ENCODE measurements at regions not wholly inside any gene's neighbourhood (a gene's known extent, or its start where the extent isn't known, plus 50 kb on each side); places are given as distances from the start of the nearest gene placed in this dataset.

DNA sequence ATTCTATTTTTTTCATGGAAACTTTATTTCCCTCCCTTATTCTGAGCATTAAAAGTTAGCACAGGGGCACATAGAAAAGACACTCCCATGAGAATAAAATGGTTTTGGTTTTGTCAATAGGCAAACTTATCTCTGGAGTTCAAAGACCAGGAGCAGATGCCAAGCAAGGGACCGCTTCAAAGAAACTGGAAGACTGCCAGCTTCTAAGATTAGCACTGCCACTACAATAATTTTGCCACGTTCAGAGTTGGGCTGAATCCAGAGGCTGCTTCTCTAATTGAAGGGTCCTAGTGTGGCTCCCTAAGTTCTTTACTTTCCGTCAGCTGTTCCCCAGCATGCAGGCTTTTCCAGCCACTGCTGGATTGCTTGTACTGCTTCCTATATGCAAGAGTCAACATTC, 681.0 kb upstream of the GCFC2 start:
- no peak for DNase-seq
- in situ Hi-C loops (cut with HindIII; ENCODE audit: low pct_ligation_motif_present, low pct_unique_long_range_greater_than_20kb, low sequenced_read_pairs): no loop called here

DNA sequence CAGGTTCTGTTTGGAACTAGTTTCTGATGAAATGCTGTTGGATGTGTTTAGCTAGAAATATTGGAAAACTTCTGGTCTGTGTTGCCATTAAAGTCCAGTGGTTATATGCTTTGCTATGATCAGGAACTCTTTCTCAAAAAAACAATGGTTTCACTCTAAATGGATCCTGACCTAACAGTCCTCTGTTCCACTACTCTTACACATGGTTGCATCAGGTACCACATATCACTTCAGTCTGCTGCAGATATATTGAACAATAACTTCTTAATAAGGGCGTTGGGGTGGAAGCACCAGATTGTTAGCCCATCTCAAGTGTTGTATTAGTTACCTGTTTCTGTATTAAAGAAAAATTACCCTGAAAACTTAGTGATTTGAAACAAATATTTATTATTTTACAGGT, 676.6 kb upstream of the GCFC2 start:
- in situ Hi-C loops (cut with HindIII; ENCODE audit: low pct_ligation_motif_present, low pct_unique_long_range_greater_than_20kb, low sequenced_read_pairs): no loop called here
- no peak for DNase-seq

DNA sequence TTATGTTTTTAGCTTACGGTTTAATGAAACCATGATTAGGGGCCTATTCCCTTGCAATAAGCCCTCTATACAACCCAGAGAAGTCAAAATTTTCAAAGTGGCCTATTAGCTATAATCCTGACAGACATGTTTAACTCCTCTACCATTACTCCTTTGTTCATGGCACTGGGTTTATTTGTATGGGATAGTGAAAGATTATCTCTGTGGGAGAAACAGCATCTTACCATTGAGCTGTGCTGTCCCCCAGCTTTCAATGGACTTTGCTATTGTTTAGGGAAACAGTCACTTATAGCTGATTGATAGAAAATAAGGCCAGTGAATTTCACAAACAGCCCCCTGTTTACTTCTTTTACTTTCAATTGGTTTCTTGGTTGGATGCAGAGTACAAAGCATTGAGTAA, 675.2 kb upstream of the GCFC2 start:
- in situ Hi-C loops (cut with HindIII; ENCODE audit: low pct_ligation_motif_present, low pct_unique_long_range_greater_than_20kb, low sequenced_read_pairs): no loop called here
- DNase-seq: no peak

DNA sequence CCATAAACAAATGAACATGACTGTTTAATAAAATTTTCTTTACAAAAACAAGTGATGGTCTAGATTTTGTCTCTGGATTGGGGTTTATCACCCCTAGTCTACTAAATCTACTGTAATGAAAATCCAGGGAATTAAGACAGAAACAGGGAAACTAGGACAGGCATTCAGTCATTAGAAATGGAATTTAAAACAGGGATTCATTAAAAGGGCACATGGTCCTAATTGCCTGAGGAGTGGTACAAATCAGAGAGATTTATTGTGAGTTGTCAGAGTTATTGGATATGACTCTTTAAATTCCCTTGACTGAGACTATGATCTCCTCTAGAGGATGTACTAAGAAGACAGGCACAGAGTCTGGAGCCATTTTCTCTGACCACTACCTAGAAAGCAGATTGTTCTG, 670.9 kb upstream of the GCFC2 start:
- no peak for DNase-seq

DNA sequence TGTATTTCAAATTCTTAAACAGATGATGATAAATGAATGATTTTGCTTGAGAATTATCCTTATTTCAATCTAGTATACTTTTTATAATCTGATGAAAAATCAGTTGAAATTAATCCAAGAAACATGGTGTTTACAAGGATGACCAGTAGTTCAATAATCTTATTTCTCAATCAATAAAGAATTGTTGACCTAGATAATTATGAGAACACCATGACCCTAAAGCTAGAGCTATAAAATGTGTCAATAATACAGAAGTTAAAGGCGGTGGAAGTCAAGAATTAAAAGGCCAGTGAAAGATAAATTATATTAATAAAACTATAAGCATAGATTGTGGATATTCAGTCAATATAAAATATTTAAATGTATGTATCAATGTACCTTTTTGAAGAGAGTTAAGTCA, 667.4 kb upstream of the GCFC2 start:
- DNase-seq: no peak
- in situ Hi-C loops (cut with HindIII; ENCODE audit: low pct_ligation_motif_present, low pct_unique_long_range_greater_than_20kb, low sequenced_read_pairs): no loop called here

More for the DNA sequence above, 670.9 kb upstream of the GCFC2 start:
- in situ Hi-C loops (cut with HindIII; ENCODE audit: low pct_ligation_motif_present, low pct_unique_long_range_greater_than_20kb, low sequenced_read_pairs): no loop called here

DNA sequence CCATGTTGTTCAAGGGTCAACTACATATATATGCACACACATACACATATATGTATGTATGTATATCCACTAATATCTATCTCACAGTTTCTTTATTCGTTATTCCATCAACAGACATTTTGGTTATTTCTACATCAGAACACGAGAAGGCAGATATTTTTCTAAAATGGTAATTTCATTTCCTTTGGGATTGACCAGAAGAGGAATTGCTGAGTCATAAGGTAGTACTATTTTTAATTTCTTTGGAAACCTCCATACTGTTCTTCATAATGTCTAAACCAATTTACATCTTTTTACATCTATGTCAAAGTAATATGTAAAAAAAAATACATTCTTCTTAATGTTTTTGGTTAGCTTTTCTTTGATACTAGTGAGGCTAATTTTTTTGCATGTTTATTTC, 630.7 kb upstream of the GCFC2 start:
- in situ Hi-C loops (cut with HindIII; ENCODE audit: low pct_ligation_motif_present, low pct_unique_long_range_greater_than_20kb, low sequenced_read_pairs): no loop called here
- DNase-seq: no peak

DNA sequence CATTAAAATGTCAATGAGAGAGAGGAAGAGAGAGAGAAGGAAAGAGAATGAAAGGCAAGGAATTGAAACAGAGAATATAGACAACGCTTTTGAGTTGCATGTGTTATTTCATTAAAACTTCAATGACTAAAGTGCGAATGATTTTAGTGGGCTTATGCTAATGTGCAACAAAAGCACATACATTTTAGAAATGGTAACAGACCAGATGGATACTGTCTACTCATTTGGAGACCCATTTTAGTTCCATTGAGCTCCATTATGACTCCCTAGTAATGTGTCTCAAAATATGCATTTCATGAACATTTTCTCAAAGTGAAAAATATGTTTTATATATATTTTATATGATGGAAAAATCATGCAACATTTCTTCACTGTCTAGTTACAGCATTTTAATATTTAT, 622.2 kb upstream of the GCFC2 start:
- DNase-seq: no peak
- in situ Hi-C loops (cut with HindIII; ENCODE audit: low pct_ligation_motif_present, low pct_unique_long_range_greater_than_20kb, low sequenced_read_pairs): no loop called here

DNA sequence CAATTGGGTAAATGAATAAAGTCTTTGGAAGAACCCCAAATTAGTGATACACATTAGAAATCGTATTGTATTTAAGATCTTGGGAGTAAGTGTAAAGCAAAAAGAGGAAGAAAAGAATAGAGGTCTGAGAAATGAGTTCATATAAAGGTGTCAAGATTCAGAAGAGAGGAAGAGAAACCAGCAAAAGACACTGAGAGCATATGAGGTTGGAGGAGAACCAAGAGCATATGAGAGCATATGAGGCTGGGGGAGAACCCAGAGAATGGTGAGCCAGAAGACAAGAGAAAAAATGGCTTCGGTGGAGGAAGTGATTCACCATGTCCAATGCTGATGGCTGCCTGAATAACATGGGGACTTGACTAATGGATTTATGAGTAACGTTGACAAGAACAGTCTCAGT, 620.1 kb upstream of the GCFC2 start:
- in situ Hi-C loops (cut with HindIII; ENCODE audit: low pct_ligation_motif_present, low pct_unique_long_range_greater_than_20kb, low sequenced_read_pairs): no loop called here

DNA sequence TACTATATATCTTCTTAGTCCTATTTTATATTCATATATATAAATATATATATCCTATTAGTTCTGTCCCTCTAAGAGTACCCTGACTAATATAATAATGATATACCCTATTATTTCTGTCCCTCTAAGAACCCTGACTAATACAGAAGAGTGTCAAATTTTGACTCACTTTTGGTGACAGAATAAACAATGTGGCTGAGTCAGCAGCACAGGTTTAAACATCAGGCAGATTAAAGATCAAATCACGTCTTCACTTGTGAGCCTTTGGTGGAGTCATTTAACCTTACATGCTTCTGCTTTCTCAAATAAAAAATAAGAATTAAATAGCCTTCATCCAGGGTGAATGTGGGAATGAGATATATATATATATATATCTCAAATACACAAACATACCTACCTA, 615.9 kb upstream of the GCFC2 start:
- no peak for DNase-seq
- in situ Hi-C loops (cut with HindIII; ENCODE audit: low pct_ligation_motif_present, low pct_unique_long_range_greater_than_20kb, low sequenced_read_pairs): no loop called here

More for the DNA sequence above, 620.1 kb upstream of the GCFC2 start:
- DNase-seq: no peak

DNA sequence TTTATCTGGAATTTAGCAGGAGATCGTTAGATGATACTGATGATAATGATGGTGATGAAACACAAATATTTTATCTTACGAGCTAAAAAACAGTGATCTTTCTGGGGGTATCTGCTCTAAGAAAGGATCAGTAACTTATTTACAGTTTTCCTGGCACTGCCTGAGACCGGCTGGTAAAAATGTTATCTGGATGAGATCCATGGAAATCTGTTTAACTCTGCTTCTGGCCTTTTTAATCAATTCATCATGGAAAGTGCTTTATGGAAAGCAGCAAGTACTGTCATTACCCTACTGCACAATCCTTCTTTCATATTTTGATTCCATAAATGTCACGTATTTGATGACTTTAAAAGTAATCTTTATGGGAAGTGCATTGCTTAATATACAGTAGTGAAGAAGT, 612.7 kb upstream of the GCFC2 start:
- in situ Hi-C loops (cut with HindIII; ENCODE audit: low pct_ligation_motif_present, low pct_unique_long_range_greater_than_20kb, low sequenced_read_pairs): no loop called here
- DNase-seq: no peak

DNA sequence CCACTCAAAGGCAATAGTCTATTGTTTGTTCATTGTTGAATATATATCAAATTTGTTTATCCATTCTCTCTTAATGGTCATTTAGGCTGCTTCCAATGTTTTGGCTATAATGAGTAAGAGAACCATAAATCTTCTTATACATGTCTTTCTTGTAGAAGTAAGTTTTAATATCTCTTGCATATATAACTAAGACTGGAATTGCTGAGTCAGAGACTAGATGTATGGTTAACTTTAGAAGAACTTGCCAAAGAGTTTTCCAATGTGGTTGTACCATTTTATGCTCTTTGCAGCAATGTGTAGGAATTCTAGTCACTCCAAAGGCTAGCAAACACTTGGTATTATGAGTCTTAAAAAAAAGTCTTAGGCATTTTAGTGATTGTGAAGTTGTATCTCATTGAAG, 610.0 kb upstream of the GCFC2 start:
- in situ Hi-C loops (cut with HindIII; ENCODE audit: low pct_ligation_motif_present, low pct_unique_long_range_greater_than_20kb, low sequenced_read_pairs): no loop called here
- no peak for DNase-seq

DNA sequence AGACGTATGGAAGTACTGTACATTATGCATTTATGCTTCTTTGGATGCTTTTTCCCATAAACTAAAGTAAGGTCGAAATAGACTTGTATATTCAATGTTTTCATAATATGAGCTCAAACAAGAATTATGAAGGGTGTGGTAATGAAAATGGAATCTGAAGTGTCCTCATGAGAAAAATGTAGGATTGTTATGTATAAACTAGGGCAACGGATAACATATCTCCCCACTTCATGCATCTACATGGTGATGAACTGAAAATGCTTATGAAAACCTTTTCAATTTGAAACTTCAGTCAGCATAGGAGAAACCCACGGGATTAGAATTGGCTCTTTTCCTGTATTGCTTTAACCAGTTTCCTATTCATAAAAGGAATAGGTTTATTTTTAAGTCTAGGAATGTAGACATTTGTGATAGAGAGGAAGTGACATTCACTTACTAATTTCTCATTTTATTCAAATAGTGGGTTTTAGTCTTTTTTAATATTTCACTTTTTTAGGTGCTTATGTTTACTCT, 608.2 kb upstream of the GCFC2 start:
- in situ Hi-C loops (cut with HindIII; ENCODE audit: low pct_ligation_motif_present, low pct_unique_long_range_greater_than_20kb, low sequenced_read_pairs): no loop called here
- DNase-seq: no peak

DNA sequence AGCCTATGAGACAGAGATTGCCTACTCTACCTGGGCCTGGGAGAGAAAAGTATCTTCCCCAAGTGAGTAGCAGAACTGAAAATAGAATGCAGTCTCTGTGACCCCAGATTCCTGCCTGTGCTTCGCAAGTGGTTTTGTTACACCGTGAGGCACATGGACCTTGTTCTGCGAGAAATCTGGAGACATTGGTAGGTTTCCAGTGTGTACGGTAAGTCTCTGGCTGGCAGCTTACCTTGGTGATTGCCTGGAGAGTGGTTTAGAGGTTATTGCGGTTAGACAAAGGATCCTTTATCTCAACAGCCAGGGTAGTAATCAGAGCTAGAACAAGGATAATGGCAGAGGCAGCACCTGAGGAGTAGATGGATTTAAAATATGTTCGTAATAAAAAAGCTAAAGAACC, 606.0 kb upstream of the GCFC2 start:
- in situ Hi-C loops (cut with HindIII; ENCODE audit: low pct_ligation_motif_present, low pct_unique_long_range_greater_than_20kb, low sequenced_read_pairs): no loop called here
- no peak for DNase-seq

DNA sequence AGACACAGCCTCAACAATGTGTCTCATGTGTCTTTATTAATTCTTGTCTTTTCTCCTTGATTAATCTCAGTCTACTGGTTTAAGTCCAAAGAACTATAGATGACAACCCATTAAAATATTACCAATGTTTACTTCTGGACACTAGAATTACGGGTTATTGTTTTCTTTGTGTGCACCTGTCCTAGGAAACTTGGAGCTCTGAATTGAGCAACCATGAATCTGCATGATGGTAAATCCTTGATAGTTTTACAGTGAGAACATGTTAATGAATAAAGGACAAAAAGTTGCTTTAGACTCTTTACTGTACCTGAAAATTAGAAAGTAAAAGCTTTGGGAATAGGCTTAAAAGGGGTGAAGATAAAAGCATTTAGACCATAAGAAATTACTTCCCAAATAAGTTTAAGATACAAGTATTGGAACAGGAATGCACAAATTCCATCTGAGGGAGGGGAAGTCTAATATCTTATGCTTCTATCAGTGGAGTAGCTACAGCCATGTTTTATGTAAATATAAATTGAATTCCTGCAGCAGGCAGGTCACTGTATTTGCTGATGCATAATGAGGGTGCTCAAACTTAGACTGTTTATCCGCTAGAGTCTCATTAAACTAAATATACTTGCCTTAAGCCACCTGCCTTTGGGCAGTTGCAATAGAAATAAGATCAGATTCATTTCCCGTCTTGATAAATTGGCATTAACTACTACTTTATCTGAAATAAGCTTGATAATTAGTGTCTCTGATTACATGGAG, 603.7 kb upstream of the GCFC2 start:
- in situ Hi-C loops (cut with HindIII; ENCODE audit: low pct_ligation_motif_present, low pct_unique_long_range_greater_than_20kb, low sequenced_read_pairs): no loop called here
- no peak for DNase-seq

DNA sequence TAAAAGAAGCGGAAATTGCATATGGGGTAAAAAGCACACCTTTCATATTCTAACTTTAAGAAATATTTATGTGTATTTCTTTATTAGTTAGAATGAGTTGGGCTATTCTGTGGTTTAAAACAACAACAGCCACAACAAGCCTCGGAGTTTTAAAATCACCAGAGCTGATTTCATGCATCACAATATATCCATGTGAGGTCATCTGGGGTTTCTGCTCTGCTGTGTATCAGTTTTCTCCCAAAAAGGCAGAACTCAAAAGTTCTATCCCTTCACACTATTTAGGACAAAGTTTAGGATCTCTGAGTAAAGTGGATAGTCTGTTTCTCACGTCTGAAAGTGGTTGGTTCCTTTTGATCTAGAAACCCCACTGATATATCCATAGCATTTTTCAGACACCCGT, 601.5 kb upstream of the GCFC2 start:
- DNase-seq: no peak
- in situ Hi-C loops (cut with HindIII; ENCODE audit: low pct_ligation_motif_present, low pct_unique_long_range_greater_than_20kb, low sequenced_read_pairs): no loop called here

DNA sequence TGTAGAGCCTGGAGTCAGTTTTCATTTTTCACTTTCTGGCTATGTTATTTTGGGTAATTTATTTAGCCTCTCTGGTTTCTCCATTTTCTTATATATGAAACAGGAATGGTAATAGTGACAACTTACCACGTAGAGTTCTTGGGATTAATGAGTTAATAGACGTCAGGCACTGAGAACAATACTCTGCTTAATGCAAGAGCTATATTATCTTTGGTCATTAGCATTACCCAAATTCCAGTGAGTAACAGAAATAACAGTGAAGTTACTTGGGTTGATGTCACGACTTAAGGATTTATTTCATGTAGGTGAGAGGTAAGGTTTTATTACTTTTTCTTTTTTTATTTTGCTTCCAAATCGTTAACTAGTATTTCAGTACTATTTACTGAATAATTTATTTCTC, 601.0 kb upstream of the GCFC2 start:
- no peak for DNase-seq
- in situ Hi-C loops (cut with HindIII; ENCODE audit: low pct_ligation_motif_present, low pct_unique_long_range_greater_than_20kb, low sequenced_read_pairs): no loop called here

DNA sequence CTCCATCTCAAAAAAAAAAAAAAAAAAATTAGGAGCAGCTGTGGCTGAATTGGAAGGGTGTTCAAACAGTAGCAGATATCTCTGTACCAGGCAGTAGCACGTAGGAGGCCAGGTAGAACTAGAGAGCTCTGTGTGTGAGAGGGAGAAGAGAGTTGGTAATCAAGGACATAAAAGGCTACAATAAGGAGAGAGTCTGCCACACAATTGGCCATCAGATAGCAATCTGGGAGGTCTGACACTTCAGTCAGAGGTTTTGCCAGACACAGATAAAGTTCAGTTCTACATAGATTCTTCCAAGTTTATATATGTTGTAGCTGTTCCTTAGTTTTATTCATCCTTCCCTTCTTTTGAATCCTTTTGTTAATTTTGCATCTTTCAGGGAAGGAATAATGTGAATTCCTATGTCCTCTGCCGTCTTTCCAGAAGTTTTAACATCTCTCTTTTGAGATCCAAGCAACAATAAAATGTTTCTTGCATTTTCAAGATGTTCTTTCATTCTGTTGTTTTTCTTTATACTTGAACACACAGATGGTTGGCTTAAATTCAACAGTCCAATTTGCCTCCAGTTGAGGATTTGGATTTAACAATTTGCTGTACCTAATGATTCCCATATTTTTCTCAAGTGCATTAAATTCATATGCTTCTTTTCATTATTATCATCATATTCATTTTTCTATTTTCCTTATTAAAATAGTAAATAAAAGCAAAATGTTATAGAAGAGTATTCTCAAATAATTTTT, 600.3 kb upstream of the GCFC2 start:
- DNase-seq: no peak
- in situ Hi-C loops (cut with HindIII; ENCODE audit: low pct_ligation_motif_present, low pct_unique_long_range_greater_than_20kb, low sequenced_read_pairs): no loop called here

DNA sequence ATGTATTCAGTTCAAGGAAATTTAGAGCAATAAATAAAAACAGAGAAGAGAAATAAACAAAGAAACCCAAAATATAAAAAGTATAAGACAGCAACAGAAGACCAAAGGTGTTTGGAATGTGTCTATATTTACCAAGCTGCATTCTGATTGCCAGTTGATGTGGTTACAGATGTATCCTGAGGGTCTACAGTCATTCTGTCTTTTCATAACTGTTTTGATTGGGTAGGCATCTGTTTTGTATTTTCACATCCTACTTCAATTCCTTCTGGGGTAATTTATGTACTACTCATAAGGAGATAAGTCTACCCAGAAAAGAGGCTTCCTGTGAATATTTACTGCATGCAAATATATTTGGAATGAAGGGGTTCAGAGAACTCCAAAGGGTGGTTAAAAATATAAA, 596.8 kb upstream of the GCFC2 start:
- no peak for DNase-seq
- in situ Hi-C loops (cut with HindIII; ENCODE audit: low pct_ligation_motif_present, low pct_unique_long_range_greater_than_20kb, low sequenced_read_pairs): no loop called here

DNA sequence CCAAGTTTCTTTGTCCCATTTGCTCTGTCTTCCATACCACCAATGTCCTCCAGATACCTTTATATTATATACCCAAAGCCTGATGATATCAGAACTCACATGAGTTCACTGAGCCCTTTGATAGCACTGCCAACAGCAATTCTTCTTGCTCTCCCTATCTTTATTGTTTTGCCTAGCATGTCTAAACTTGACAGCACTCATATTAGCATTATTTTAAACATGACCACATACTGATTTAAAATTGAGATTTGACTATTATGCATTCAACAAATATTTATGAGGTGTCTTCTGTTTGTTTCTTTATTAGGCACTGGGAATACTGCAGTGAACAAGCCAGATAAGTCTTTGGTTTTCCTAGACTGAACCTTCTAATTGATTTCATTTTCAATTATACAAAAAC, 587.3 kb upstream of the GCFC2 start:
- no peak for DNase-seq
- in situ Hi-C loops (cut with HindIII; ENCODE audit: low pct_ligation_motif_present, low pct_unique_long_range_greater_than_20kb, low sequenced_read_pairs): no loop called here

DNA sequence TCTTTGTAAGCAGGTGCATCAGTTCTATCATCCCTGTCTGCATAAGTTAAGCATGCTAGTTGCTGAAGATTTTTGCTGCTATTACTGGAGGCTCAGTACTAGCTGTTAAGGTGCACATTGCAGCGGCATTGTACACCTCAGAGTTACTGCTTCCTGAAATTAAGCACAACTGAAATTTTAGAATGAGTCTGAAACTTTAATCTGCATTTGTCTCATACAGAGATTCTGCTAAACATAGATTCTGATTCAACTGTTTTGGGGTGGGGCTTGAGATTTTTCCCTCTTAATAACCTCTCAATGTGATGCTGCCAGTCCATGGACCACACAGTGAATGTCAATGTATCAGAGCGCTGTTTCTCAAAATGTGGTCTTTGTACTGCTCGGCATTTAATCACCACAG, 585.7 kb upstream of the GCFC2 start:
- no peak for DNase-seq
- in situ Hi-C loops (cut with HindIII; ENCODE audit: low pct_ligation_motif_present, low pct_unique_long_range_greater_than_20kb, low sequenced_read_pairs): no loop called here
